Body of pancreas (tissue), 4 donors: ENCODE measurements at regions not wholly inside any gene's neighbourhood (a gene's known extent, or its start where the extent isn't known, plus 50 kb on each side); places are given as distances from the start of the nearest gene placed in this dataset.

Experiments used
- ATAC-seq: fragments of 150-250 bp; one replicate; pipeline ENCODE4 v1.9.1; 2016
- DNase-seq, 4 donors: peaks; one replicate each; pipeline ENCODE4 v3.0.0-alpha.2; 2019
- H3K27ac ChIP-seq, 4 donors: fragments of 200-600 bp; sonication (generic); 1 replicate in 3 of 4; 2 replicates in 1 of 4; pipeline versions ENCODE4 v1.5.1 to v1.6.1; 2016 to 2019; ENCODE audit warnings: mild to moderate bottlenecking in 1 of 4, mixed read lengths in 1 of 4, moderate library complexity in 1 of 4
- H3K27me3 ChIP-seq, 2 donors: fragments of 200-600 bp; sonication (generic); one replicate each; pipeline ENCODE4 v1.6.0; 2016; ENCODE audit warnings: mild to moderate bottlenecking in 1 of 2
- H3K36me3 ChIP-seq, 2 donors: fragments of 200-600 bp; sonication (generic); replicated peaks in 1 of 2; 2 replicates each; pipeline ENCODE4 v1.5.1; 2016; ENCODE audit warnings: low read depth in 2 of 2; ENCODE audit not compliant: insufficient read depth in 1 of 2
- H3K4me1 ChIP-seq: fragments of 200-600 bp; sonication (generic); one replicate; pipeline ENCODE4 v1.6.0; 2016
- H3K4me3 ChIP-seq, 2 donors: fragments of 200-600 bp; sonication (generic); 1 replicate in 1 of 2; 2 replicates in 1 of 2; pipeline ENCODE4 v1.5.1; 2016 to 2019
- H3K9me3 ChIP-seq, 3 donors: fragments of 200-600 bp; sonication (generic); 1 replicate in 2 of 3; 2 replicates in 1 of 3; pipeline ENCODE4 v1.5.1; 2016
- POLR2A ChIP-seq, 3 donors: fragments of 450-650 bp; IDR thresholded peaks; one replicate each; pipeline ENCODE4 v1.6.1; 2016; ENCODE audit warnings: antibody characterized with exemption in 3 of 3, mild to moderate bottlenecking in 2 of 3
- WGBS, 2 donors: methylation state at CpG; one replicate each; pipeline ENCODE4 v1.1.5; 2017; 5-methylcytosine and 5-hydroxymethylcytosine counted together
- intact Hi-C: fragments of 100-400 bp; cut with DNase I; formaldehyde crosslinking; loops from one replicate; pipeline ENCODE4 v1.15.1; 2023
- TF ChIP-seq, protein P1 (sequence below), 7 experiments: fragments of 450-650 bp in 4 of 7; fragments of 200-600 bp in 3 of 7; sonication (generic) in 3 of 7; IDR thresholded peaks; one replicate each; pipeline ENCODE4 v1.5.1; 2016 to 2019; ENCODE audit warnings: antibody characterized with exemption in 7 of 7

DNA sequence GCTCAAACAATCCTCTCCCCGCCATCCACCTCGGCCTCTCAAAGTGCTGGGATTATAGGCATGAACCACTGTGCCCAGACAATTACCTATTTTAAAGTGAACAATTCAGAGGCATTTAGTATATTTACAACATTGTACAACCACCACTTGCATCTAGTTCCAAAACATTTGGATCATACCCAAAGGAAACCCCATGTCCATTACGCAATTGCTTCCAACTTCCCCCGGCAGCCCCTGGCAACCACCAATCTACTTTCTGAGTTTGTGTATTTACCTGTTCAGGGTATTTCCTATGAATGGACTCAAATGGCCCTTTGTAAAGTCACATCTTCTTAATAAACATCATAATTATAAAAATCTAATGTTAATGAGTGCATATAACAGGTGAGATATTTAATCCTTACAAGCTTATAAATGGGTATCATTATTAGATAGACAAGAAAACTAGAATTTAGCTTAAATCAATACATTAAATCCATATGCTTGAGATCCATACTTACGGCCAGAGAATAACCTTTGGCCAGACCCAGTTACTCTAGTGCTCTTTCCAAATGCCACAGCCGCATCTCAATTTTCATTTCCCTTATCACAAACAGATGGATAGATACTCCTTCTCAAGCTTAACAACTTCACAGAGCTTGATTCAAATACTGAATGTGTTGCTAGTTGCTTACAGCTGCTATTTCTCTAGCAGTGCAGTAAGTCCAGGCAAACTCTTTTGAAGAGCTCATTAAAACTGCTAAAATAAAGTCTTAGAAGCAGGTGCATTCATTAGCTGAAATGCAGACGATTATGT lies 133.4 kb upstream of the MKLN1 start:
- no peaks in the 10 kb centered on the region for H3K4me1 ChIP-seq
- DNase-seq (peak in 2 of 4 donors; percentile 16 to 30), ATAC-seq (no peak)

DNA sequence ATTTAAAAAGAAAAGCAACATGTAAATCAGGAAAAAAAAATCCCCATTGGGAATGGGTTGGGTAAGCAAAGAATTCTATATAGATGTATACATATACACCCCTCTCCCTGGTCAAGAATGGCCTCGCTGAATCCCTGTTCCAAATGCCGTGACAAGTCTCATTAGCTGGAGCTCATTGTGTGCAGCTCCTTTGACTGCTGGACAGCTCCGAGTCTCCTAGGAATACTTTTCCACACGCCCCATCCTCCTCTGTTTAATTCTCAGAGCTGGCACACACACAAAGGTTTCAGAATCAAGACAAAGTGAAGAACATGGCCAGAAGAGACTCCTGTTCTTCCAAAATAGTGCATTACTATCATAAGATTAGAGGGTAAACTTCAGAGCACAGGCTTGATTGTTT lies 130.9 kb upstream of the MKLN1 start:
- intact Hi-C loops: no loop called here
- no peaks in the 10 kb centered on the region for H3K9me3 ChIP-seq
- no peak overlapping the region for H3K27ac ChIP-seq
- ATAC-seq: no peak
- DNase-seq: no peak
- TF ChIP-seq, protein P1, sequence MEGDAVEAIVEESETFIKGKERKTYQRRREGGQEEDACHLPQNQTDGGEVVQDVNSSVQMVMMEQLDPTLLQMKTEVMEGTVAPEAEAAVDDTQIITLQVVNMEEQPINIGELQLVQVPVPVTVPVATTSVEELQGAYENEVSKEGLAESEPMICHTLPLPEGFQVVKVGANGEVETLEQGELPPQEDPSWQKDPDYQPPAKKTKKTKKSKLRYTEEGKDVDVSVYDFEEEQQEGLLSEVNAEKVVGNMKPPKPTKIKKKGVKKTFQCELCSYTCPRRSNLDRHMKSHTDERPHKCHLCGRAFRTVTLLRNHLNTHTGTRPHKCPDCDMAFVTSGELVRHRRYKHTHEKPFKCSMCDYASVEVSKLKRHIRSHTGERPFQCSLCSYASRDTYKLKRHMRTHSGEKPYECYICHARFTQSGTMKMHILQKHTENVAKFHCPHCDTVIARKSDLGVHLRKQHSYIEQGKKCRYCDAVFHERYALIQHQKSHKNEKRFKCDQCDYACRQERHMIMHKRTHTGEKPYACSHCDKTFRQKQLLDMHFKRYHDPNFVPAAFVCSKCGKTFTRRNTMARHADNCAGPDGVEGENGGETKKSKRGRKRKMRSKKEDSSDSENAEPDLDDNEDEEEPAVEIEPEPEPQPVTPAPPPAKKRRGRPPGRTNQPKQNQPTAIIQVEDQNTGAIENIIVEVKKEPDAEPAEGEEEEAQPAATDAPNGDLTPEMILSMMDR (IDR thresholded peaks at IDR 0.05): no peak
- no peak for TF ChIP-seq POLR2A (IDR thresholded peaks at IDR 0.05)
- H3K27me3 ChIP-seq: no peaks in the 10 kb centered on the region
- H3K4me3 ChIP-seq: no peak overlapping the region
- no peaks in the 10 kb centered on the region for H3K36me3 ChIP-seq
- no peaks in the 10 kb centered on the region for H3K4me1 ChIP-seq
- WGBS, 2 donors: 46 to 56% methylated on average over 4 of the region's 4 CpGs

More for the DNA sequence above, 133.4 kb upstream of the MKLN1 start:
- no peaks in the 10 kb centered on the region for H3K27me3 ChIP-seq
- H3K4me3 ChIP-seq: no peak overlapping the region
- WGBS, 2 donors: 72 to 73% methylated on average over 7 of the region's 7 CpGs
- no peak overlapping the region for H3K27ac ChIP-seq
- intact Hi-C loops: no loop called here
- H3K9me3 ChIP-seq: no peaks in the 10 kb centered on the region
- no peaks in the 10 kb centered on the region for H3K36me3 ChIP-seq
- TF ChIP-seq POLR2A (IDR thresholded peaks at IDR 0.05): no peak
- TF ChIP-seq, protein P1 (IDR thresholded peaks at IDR 0.05): no peak

DNA sequence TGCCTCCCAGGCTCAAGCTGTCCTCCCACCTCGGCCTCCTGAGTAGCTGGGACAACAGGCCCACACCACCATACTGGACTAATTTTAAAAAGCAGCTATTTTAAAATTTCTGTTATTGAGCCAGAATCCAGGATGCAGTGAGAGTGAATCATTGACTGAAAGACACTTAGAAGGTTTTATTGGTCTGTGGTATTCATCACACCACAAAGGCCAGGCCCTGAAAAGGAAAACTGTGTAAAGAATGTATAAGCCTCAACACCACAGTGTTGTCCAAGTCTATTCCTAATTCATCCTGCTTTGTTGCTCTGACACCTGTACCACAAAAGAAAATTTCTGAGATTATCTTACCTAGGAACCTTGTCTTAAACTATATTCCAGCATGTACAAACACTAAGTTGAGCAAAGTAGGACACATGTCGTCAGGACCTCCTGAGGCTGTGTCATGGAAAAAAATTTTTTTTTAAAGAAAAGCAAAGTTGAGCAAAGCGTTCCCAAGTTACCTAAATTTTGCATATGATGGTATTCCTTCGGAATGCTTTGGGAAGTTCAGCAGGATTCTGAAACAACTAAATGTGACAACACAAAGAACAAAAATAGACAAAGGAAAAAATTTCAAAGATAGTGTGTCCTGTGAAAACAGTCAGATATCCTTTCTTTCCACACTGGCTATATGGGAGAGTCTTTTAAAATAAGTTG lies 129.6 kb upstream of the MKLN1 start:
- TF ChIP-seq POLR2A (IDR thresholded peaks at IDR 0.05): no peak
- Histone ChIP-seq H3K27me3 (no peaks in the 10 kb centered on the region), H3K36me3 (no peaks in the 10 kb centered on the region), H3K4me3 (no peak overlapping the region), H3K27ac (no peak overlapping the region), H3K9me3 (no peaks in the 10 kb centered on the region), H3K4me1 (no peaks in the 10 kb centered on the region)
- intact Hi-C loops: no loop called here
- ATAC-seq (no peak), DNase-seq (no peak)
- WGBS, 2 donors: 86 to 87% methylated on average over 4 of the region's 4 CpGs

DNA sequence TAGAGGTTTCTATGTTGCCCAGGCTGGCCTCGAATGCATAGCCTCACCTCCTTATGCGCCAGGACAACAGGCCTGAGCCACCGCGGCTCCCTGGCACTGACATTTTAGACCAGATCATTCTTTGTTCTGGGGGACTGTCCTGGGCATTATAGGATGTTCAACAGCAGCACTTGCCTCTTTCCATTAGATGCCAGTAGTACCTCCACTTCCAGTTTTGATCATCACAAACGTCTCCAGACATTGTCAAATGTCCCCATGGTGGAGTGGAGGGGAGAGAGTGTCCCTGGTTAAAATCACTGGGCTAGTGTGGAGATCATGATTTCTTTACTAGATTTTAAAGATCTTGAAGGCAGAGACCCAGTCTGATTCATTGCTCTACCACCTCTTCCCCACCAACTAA lies 125.2 kb upstream of the MKLN1 start:
- no peaks in the 10 kb centered on the region for H3K9me3 ChIP-seq
- intact Hi-C loops: no loop called here
- no peak for ATAC-seq
- H3K4me1 ChIP-seq: no peaks in the 10 kb centered on the region
- 66 to 89% methylated on average over 5 of the region's 5 CpGs for WGBS, 2 donors
- H3K36me3 ChIP-seq: no peaks in the 10 kb centered on the region
- DNase-seq: no peak
- H3K27me3 ChIP-seq: no peaks in the 10 kb centered on the region
- no peak overlapping the region for H3K27ac ChIP-seq
- H3K4me3 ChIP-seq: no peak overlapping the region
- TF ChIP-seq POLR2A (IDR thresholded peaks at IDR 0.05): no peak
- TF ChIP-seq, protein P1 (IDR thresholded peaks at IDR 0.05): no peak

DNA sequence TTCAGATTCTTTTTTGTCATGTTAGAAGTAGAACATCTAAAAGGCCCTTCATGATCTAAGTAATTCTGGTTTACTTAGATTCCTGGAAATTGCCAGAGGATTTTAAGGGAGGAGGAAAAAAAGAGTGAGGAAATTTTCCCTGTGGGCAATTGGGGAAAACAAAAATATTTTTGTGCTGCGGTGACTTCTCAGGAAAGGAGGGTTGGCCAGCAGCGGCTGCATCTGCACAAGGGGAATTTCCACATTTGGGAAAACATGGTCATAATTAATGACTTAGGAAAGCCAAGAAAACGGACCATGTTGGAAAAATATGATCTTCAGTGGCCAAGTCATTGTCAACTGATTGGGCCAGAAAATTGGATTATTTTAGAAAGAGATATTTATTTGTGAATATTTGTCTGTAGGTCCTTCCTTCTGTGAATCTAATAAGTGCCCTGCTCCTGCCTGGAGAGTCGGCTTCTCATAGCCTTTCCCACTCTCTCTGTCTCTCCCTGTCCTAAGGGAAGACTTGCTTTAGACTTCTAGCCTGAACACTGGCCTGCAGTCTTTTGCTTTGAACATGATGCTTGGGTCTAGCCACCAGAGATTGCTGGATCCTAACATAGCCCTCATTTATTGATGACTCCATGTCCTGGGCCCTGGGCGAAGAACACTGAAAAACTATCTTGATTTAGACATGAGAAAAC lies 124.2 kb upstream of the MKLN1 start:
- Histone ChIP-seq H3K4me3 (no peak overlapping the region), H3K9me3 (no peaks in the 10 kb centered on the region), H3K27ac (no peak overlapping the region), H3K27me3 (no peaks in the 10 kb centered on the region), H3K4me1 (no peaks in the 10 kb centered on the region), H3K36me3 (no peaks in the 10 kb centered on the region)
- ATAC-seq (no peak), DNase-seq (no peak)
- intact Hi-C loops: no loop called here
- WGBS, 2 donors: 69 to 70% methylated on average over 5 of the region's 5 CpGs
- TF ChIP-seq POLR2A (IDR thresholded peaks at IDR 0.05): no peak
- TF ChIP-seq, protein P1 (IDR thresholded peaks at IDR 0.05): no peak
